NB4 (cell line): ENCODE measurements at regions not wholly inside any gene's neighbourhood (a gene's known extent, or its start where the extent isn't known, plus 50 kb on each side); places are given as distances from the start of the nearest gene placed in this dataset.

ENCODE experiments used
- DNase-seq: peaks from one replicate; pipeline ENCODE4 v3.0.0; 2010; ENCODE audit warnings: low read depth
- H3K4me3 ChIP-seq: one replicate; pipeline ENCODE4 v1.5.1; 2011; ENCODE audit warnings: mild to moderate bottlenecking, low read depth, low read length, moderate library complexity
- MYC ChIP-seq: IDR thresholded peaks from 2 replicates; pipeline ENCODE4 v1.6.1; 2011; ENCODE audit warnings: low read depth, low read length
- POLR2A ChIP-seq: IDR thresholded peaks from 2 replicates; pipeline ENCODE4 v1.6.1; 2011; ENCODE audit warnings: mild to moderate bottlenecking; ENCODE audit not compliant: insufficient read length; ENCODE audit errors: extremely low read depth
- TF ChIP-seq, protein P1 (sequence below): IDR thresholded peaks from 2 replicates; pipeline ENCODE4 v1.6.1; 2011; ENCODE audit warnings: low read depth, low read length
- TF ChIP-seq, protein P2 (sequence below): IDR thresholded peaks from one replicate; pipeline ENCODE4 v1.5.1; 2012; ENCODE audit warnings: low read depth, low read length

DNA sequence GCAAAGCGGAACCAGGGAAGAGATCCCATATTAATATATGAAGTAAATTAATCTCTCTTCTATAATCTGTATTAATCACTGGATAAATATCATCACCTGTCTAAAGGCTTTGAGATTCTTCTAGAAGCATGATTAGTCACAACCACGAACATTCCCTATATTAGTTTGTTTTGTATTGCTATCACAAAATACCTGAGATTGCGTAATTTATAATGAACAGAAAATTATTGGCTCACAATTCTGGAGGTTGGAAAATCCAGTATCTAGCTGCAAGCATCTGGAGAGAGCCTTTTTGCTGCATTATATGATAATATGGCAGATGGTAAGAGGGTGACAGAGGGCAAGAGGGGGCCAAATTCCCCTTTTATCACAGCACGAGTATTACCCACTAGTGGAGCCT is 532.6 kb upstream of the EPHA5 start:
- DNase-seq = no peak
- TF ChIP-seq MYC = no peak
- TF ChIP-seq, protein P1, sequence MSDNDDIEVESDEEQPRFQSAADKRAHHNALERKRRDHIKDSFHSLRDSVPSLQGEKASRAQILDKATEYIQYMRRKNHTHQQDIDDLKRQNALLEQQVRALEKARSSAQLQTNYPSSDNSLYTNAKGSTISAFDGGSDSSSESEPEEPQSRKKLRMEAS = no peak
- no peak for TF ChIP-seq POLR2A
- TF ChIP-seq, protein P2, sequence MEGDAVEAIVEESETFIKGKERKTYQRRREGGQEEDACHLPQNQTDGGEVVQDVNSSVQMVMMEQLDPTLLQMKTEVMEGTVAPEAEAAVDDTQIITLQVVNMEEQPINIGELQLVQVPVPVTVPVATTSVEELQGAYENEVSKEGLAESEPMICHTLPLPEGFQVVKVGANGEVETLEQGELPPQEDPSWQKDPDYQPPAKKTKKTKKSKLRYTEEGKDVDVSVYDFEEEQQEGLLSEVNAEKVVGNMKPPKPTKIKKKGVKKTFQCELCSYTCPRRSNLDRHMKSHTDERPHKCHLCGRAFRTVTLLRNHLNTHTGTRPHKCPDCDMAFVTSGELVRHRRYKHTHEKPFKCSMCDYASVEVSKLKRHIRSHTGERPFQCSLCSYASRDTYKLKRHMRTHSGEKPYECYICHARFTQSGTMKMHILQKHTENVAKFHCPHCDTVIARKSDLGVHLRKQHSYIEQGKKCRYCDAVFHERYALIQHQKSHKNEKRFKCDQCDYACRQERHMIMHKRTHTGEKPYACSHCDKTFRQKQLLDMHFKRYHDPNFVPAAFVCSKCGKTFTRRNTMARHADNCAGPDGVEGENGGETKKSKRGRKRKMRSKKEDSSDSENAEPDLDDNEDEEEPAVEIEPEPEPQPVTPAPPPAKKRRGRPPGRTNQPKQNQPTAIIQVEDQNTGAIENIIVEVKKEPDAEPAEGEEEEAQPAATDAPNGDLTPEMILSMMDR = no peak
- H3K4me3 ChIP-seq = no peak overlapping the region

DNA sequence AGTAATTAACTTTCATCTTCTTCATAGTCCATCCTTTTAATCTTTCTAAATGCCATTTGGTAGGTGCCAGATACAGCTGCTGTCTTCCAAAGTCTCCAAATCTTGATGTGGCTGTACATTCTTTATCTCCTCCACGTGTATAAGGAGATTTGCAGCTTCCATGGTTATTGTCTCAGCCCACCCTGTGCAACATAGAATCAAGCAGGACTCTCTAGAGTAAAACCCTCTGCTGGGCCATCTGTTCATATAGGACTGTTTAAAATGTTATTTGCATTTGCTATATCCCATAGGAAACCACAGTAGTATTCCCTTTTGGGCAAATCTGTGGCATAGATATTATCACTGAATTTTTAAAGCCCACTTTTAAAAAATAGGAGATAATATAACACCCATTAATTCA is 527.2 kb upstream of the EPHA5 start:
- no peak overlapping the region for H3K4me3 ChIP-seq
- no peak for DNase-seq
- TF ChIP-seq, protein P1 = no peak
- TF ChIP-seq MYC (no peak), POLR2A (no peak)
- TF ChIP-seq, protein P2 = no peak

DNA sequence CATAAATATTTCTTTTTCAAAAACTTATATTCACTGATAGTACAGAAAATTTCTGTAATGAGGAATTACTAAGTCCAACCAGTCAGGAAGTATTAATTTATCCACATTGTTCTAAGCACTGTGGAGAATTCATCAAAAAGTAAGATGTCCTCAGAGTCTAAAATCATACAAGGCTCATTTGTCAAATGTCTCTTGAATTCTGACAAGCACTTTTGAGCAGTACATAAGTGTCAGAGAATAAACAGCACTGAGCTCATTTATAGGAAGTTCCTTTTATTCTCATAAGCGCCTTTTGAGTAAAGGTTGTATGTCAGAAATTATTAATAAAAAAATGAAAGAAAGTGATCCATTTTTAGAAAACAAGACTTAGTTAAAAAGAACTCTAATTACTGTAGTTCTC is 523.2 kb upstream of the EPHA5 start:
- H3K4me3 ChIP-seq = no peak overlapping the region
- DNase-seq = no peak
- TF ChIP-seq, protein P2 = no peak
- no peak for TF ChIP-seq MYC
- no peak for TF ChIP-seq POLR2A
- TF ChIP-seq, protein P1 = no peak

DNA sequence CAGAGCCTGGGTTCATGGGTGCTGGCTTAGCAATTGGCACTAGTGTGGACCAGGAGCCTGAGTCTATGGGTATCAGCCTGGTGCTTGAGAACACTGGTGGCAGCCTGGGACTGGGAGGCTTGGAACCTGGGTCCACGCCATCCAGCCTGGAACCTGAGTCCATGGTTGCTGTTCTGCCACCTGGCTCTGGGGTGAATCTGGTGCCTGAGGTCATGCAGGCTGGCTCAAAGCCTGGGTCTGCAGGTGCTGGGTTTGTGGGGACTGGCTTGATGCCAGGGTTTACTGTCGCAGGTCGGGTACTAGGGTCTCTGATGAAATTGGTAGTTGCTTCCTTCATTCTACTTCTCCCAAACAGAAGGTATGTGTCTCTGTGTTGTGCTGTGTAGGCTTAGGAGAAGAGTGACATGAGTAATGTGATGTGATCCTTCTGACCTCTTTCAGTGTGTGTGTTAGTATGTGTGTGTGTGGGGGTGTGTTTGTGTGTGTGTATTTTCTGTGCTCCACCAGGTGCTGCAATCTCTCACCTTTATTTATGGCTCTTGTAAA is 517.0 kb upstream of the EPHA5 start:
- DNase-seq = no peak
- H3K4me3 ChIP-seq = no peak overlapping the region
- TF ChIP-seq POLR2A = no peak
- no peak for TF ChIP-seq MYC

DNA sequence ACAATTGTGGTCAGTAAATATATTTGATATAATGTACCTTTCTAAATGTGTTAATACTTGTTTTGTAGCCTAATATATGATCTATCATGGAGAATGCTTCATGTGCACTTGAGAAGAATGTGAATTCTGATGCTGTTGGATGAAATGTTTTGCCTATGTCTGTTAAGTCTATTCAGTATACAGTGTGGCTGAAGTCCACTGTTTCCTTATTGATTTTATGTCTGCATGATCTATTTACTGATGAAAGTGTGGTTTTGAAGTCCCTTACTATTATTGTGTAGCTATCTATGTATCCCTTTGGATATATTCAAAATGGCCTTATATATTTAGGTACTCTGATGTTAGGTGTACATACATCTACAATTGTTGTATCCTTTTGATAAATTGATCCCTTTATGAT is 515.8 kb upstream of the EPHA5 start:
- TF ChIP-seq MYC (no peak), POLR2A (no peak)
- TF ChIP-seq, protein P1 = no peak
- TF ChIP-seq, protein P2 = no peak
- H3K4me3 ChIP-seq = no peak overlapping the region
- DNase-seq = no peak

DNA sequence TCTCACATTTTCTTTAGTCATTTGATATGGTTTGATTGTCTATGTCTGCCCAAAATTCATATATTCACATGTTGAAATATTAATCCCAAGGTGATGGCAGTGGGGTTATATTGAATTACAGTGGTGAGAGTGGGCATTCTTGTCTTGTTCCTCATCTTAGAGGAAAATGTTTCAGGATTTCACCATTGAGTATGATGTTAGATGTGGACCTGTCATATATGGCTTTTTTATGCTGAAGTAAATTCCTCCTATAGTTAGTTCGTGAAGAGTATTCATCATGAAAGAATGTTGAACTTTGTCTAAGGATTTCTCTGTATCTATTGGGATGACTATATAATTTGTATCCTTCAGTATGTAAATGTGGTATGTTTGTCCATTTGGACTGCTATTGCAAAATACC is 512.3 kb upstream of the EPHA5 start:
- no peak for TF ChIP-seq MYC
- TF ChIP-seq, protein P2 = no peak
- TF ChIP-seq POLR2A = no peak
- TF ChIP-seq, protein P1 = no peak
- DNase-seq = no peak
- H3K4me3 ChIP-seq = no peak overlapping the region
